Bone marrow (tissue), 2 donors: ENCODE measurements at regions not wholly inside any gene's neighbourhood (a gene's known extent, or its start where the extent isn't known, plus 50 kb on each side); places are given as distances from the start of the nearest gene placed in this dataset.

Experiments
- DNase-seq, 2 donors: peaks; one replicate each; lab custom pipeline; 2025; lab: John Stamatoyannopoulos, UW

- DNase-seq, result no peak
Measured at GRCh38 chr11:32317643-32318042, 117.7 kb downstream of the WT1 start.

DNA sequence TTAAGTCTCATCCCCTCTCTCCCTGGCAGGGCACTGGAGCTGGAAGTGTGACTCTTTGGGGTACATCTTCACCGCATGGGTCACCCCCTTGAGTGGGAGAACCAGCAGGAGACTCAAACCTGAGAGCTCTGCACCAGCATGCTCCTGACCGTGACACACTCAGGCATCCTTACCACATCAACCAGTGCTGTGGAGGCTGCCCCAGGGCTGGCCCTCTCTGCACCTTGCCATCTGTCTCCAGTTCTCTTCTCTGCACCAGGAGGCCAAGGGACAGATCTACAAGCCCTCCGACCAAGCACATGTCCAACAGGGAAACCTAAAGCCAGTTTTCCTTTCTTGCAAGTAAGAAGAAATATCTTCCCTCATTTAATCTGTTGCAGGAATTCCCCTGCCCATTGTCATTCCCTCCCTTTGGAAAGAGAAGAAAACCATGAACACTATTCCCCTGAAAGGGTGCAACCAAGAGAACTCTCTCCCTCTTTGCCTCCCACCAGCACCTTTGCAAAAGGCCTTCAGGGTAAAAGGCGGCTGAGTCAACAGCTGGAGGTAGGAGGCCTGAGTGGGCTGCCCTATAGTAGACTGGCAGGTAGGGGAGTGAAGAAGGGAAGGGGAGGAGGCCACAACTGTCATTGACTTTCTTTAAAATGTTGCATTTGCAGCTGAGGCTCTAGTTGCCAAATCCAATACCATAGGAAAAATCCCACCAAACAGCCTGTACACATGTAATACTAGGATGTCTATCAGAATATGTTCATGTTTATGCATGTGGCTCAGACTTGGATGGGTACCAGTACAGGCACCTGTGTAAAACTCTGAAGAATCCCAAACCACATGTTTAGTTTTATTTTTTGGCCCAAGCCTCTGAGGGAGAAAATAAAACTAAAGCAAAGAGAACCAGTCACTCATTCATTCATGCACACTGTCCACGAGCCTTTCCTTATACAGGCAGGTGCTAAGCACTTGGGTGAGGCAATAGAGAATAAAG lies 117.0 kb downstream of the WT1 start:
- DNase-seq, result no peak

DNA sequence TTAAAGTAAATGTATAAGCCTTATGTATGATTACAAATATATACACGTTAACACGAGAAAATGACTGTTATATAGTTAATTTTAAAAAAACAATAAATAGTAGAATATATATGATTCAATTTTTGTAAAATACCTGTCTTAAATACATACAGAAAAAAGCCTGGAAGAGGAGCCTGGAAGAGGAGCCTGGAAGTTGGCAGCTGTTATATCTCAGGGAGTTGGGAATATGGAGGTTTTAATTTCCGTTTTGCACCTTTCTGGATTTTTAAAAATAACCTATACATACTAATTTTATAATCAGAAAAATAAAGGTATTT lies 111.6 kb downstream of the WT1 start:
- no peak for DNase-seq

DNA sequence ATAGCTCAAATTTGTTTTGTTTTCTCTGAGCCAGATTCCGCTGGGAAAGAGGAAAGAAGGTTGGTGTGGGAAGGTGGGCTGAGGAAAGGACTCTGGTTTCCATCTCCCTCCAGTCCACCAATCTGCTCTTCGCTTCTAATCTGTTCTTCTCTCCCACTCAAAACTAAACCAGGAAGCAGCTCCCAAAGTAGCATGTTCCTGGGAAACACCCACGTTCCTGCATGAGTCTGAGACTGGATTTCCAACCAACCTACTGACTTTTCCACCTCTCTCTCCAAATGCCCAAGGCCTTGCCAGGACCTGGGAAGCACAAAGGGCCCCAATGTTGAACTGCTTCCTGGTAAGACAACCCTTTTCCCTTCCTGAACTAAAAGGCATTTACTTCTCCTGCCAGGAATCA lies 110.2 kb downstream of the WT1 start:
- no peak for DNase-seq

DNA sequence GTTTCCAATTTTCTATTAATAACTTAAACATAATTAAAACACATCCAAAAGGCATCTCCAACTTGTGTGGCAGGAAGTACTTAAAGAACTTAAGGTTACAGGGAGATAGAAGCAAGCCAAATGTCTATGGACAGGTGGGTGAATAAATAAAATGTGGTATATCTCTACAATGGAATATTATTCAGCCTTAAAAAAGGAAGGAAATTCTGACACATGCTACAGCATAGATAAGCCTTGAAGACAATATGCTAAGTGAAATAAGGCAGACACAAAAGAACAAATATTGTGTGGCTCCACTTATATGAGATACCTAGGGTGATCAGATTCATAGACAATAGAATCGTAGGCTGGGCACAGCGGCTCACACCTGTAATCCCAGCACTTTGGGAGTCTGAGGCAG lies 109.6 kb downstream of the WT1 start:
- DNase-seq, result no peak

- DNase-seq, result no peak
Measured at GRCh38 chr11:32326522-32326921, 108.8 kb downstream of the WT1 start.

GRCh38 chr11:32328392-32328791 lies 106.9 kb downstream of the WT1 start:
- no peak for DNase-seq

- no peak for DNase-seq
Measured at GRCh38 chr11:32331098-32331497, 104.2 kb downstream of the WT1 start.

- no peak for DNase-seq
Measured at GRCh38 chr11:32331792-32332191, 103.5 kb downstream of the WT1 start.

GRCh38 chr11:32332990-32333319 lies 102.4 kb downstream of the WT1 start:
- no peak for DNase-seq

DNA sequence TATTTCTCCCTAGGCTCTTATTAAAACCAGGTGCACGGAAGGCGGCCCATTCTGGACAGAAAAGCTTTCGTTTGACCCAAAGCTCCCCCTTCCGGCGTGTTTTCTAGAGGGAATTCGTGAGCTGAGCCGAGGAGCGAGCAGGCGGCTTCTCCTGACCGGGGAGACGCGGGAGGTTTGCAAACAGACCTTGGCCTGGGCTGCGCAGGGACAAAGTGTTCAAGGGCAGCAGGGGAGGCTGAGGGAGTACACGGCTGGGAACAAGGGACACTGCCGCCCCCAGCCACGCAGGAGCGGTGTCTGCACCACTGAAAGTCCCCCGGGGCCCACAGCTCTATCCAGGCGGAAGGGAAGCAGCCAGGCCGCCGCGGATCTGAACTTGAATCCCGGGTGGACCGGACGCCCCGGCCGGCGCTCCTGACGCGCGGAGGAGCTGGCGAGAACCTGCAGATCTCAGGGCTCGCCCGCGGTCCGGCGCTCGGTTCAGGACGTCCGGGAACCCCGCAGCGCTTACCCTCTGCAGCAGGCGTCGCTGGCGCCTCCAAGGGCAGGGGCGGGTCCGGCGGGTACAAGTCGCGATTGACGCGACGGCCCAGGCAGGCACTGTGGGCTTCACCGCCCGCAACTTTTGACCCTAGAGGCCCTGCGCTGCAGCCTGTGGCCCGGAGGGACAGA lies 101.9 kb downstream of the WT1 start:
- peak in 1 of 2 donors; percentile 7 for DNase-seq

- DNase-seq, result no peak
Measured at GRCh38 chr11:32334822-32335221, 100.5 kb downstream of the WT1 start.
